Activated B cell treated with CpG ODN at 0.5 μM for 24 hours (primary cell): ENCODE measurements at regions not wholly inside any gene's neighbourhood (a gene's known extent, or its start where the extent isn't known, plus 50 kb on each side); places are given as distances from the start of the nearest gene placed in this dataset.

Source experiments
- ATAC-seq: fragments of 200-7000 bp; cut with Tn5 transposase; one replicate; pipeline ENCODE4 v1.10.0; 2021; ENCODE audit warnings: low read depth, mild to moderate bottlenecking, moderate library complexity
- CTCF ChIA-PET: fragments of 350-600 bp; sonication (Branson Sonifier 250); formaldehyde crosslinking; loops from one replicate; lab custom pipeline; 2021; ENCODE audit warnings: antibody characterized with exemption; lab: Charles Lee
- POLR2A ChIA-PET: fragments of 350-600 bp; sonication (Branson Sonifier 250); formaldehyde crosslinking; loops from one replicate; lab custom pipeline; 2021; ENCODE audit warnings: antibody characterized with exemption; lab: Charles Lee
- DNase-seq: peaks from one replicate; pipeline ENCODE4 v3.0.0; 2022
- H3K27ac Mint-ChIP-seq: one replicate; pipeline ENCODE4 v1.8.0; 2020; ENCODE audit warnings: mixed read lengths
- H3K27me3 Mint-ChIP-seq: one replicate; pipeline ENCODE4 v1.8.0; 2021; ENCODE audit warnings: mixed read lengths
- H3K36me3 Mint-ChIP-seq: one replicate; pipeline ENCODE4 v1.8.0; 2021; ENCODE audit warnings: low read depth, mixed read lengths
- H3K4me1 Mint-ChIP-seq: one replicate; pipeline ENCODE4 v1.8.0; 2021; ENCODE audit warnings: mixed read lengths
- H3K4me3 Mint-ChIP-seq: one replicate; pipeline ENCODE4 v1.8.0; 2020; ENCODE audit warnings: mild to moderate bottlenecking, mixed read lengths
- H3K9me3 Mint-ChIP-seq: one replicate; pipeline ENCODE4 v1.8.0; 2020; ENCODE audit warnings: mixed read lengths
- intact Hi-C: fragments of 100-400 bp; cut with micrococcal nuclease; formaldehyde crosslinking; loops from one replicate; pipeline ENCODE4 v1.15.1; 2024
- TF ChIP-seq, protein P1 (sequence below): fragments of 200-600 bp; IDR thresholded peaks from one replicate; pipeline ENCODE4 v1.8.0; 2022; ENCODE audit warnings: antibody characterized with exemption, mild to moderate bottlenecking

GRCh38 chr4:136025540-136025939 lies 1506.8 kb downstream of the PCDH18 start:
- intact Hi-C loops = no loop called here
- Mint-ChIP-seq H3K27ac (no peak overlapping the region), H3K9me3 (peaks cover 18% of the 10 kb centered on the region)

GRCh38 chr4:136017556-136017955 lies 1514.7 kb downstream of the PCDH18 start:
- Mint-ChIP-seq H3K27ac (no peak overlapping the region), H3K36me3 (no peaks in the 10 kb centered on the region), H3K4me3 (no peak overlapping the region), H3K9me3 (peaks cover 4% of the 10 kb centered on the region), H3K4me1 (no peaks in the 10 kb centered on the region), H3K27me3 (no peaks in the 10 kb centered on the region)
- intact Hi-C loops = no loop called here
- ChIA-PET CTCF (no interaction called here), POLR2A (no interaction called here)
- DNase-seq = no peak
- TF ChIP-seq, protein P1, sequence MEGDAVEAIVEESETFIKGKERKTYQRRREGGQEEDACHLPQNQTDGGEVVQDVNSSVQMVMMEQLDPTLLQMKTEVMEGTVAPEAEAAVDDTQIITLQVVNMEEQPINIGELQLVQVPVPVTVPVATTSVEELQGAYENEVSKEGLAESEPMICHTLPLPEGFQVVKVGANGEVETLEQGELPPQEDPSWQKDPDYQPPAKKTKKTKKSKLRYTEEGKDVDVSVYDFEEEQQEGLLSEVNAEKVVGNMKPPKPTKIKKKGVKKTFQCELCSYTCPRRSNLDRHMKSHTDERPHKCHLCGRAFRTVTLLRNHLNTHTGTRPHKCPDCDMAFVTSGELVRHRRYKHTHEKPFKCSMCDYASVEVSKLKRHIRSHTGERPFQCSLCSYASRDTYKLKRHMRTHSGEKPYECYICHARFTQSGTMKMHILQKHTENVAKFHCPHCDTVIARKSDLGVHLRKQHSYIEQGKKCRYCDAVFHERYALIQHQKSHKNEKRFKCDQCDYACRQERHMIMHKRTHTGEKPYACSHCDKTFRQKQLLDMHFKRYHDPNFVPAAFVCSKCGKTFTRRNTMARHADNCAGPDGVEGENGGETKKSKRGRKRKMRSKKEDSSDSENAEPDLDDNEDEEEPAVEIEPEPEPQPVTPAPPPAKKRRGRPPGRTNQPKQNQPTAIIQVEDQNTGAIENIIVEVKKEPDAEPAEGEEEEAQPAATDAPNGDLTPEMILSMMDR = no peak
- ATAC-seq = no peak

More at GRCh38 chr4:136025540-136025939, 1506.8 kb downstream of the PCDH18 start:
- POLR2A ChIA-PET = no interaction called here
- CTCF ChIA-PET = no interaction called here
- ATAC-seq = no peak
- Mint-ChIP-seq H3K36me3 (no peaks in the 10 kb centered on the region), H3K4me3 (no peak overlapping the region), H3K27me3 (no peaks in the 10 kb centered on the region), H3K4me1 (no peaks in the 10 kb centered on the region)
- no peak for DNase-seq
- TF ChIP-seq, protein P1 = no peak

DNA sequence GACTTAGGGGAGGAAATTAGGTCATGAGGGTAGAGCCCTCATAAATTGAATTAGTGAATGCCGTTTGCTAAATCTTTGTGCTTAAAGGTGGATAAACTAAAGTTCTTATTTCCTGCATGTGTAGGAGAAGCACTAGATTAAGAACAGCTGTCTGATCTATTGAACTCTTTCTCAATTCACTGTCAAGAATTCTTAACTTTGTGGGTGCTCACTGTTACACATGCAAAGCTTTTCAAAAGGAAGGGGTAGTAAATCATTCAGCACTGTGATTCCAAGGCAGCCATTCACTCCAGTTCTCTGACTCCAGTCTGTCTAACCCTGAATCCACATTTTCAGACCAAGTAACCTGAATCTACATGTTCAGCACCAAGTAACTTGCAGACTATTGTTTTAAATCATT lies 1520.1 kb downstream of the PCDH18 start:
- no peaks in the 10 kb centered on the region for H3K27me3 Mint-ChIP-seq
- no peak for ATAC-seq
- no peak overlapping the region for H3K27ac Mint-ChIP-seq
- no peaks in the 10 kb centered on the region for H3K4me1 Mint-ChIP-seq
- ChIA-PET CTCF (no interaction called here), POLR2A (no interaction called here)
- intact Hi-C loops = no loop called here
- TF ChIP-seq, protein P1 = no peak
- no peak overlapping the region for H3K4me3 Mint-ChIP-seq
- H3K9me3 Mint-ChIP-seq = peaks cover 5% of the 10 kb centered on the region
- H3K36me3 Mint-ChIP-seq = no peaks in the 10 kb centered on the region
- DNase-seq = no peak

GRCh38 chr4:136009258-136009832 lies 1522.9 kb downstream of the PCDH18 start:
- no peak for DNase-seq
- no peak overlapping the region for H3K27ac Mint-ChIP-seq
- no peak overlapping the region for H3K4me3 Mint-ChIP-seq
- intact Hi-C loops = no loop called here
- ChIA-PET POLR2A (no interaction called here), CTCF (no interaction called here)
- no peaks in the 10 kb centered on the region for H3K27me3 Mint-ChIP-seq
- TF ChIP-seq, protein P1 = no peak
- no peak for ATAC-seq
- H3K4me1 Mint-ChIP-seq = no peaks in the 10 kb centered on the region
- H3K36me3 Mint-ChIP-seq = no peaks in the 10 kb centered on the region
- H3K9me3 Mint-ChIP-seq = peaks cover 6% of the 10 kb centered on the region

DNA sequence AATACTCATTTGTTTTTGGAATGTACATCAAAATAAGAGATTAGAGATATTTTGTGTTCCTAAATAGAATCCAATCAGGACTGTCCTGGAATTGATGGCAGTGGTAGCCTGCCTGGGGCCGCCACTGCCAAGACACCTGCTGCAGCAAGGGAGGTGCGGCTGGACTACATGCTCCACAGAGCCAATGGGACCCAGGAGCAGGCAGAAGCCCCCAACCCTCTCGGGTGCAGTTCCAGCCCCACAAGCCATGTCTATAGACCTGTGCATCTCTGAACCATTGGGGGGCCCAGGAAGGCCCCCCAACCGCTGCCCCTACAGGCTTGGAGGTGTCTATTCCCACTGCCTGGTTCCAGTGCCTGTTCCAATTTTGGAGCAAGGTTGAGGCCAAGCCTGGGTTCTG lies 1524.3 kb downstream of the PCDH18 start:
- ChIA-PET CTCF (no interaction called here), POLR2A (no interaction called here)
- H3K9me3 Mint-ChIP-seq = peaks cover 7% of the 10 kb centered on the region
- DNase-seq = no peak
- TF ChIP-seq, protein P1 = no peak
- H3K4me3 Mint-ChIP-seq = no peak overlapping the region
- ATAC-seq = no peak
- H3K27ac Mint-ChIP-seq = no peak overlapping the region
- no peaks in the 10 kb centered on the region for H3K4me1 Mint-ChIP-seq
- intact Hi-C loops = no loop called here
- H3K36me3 Mint-ChIP-seq = no peaks in the 10 kb centered on the region
- H3K27me3 Mint-ChIP-seq = no peaks in the 10 kb centered on the region
